Trophoblast cell (in vitro differentiated cells and primary cell): ENCODE measurements at regions not wholly inside any gene's neighbourhood (a gene's known extent, or its start where the extent isn't known, plus 50 kb on each side); places are given as distances from the start of the nearest gene placed in this dataset.

Experiments used
- DNase-seq, 2 donors: peaks; one replicate each; pipeline ENCODE4 v3.0.0-alpha.2; 2016
- H2AFZ ChIP-seq: 2 replicates; pipeline ENCODE4 v1.6.1; 2013; ENCODE audit warnings: low read length, moderate library complexity, mild to moderate bottlenecking; ENCODE audit not compliant: insufficient read depth, poor library complexity
- H2AK5ac ChIP-seq: 2 replicates; pipeline ENCODE4 v1.6.1; 2013; ENCODE audit warnings: mild to moderate bottlenecking, low read length
- H2BK120ac ChIP-seq: 2 replicates; pipeline ENCODE4 v1.6.1; 2013; ENCODE audit warnings: low read length, mild to moderate bottlenecking, moderate library complexity; ENCODE audit not compliant: insufficient read depth, poor library complexity
- H2BK12ac ChIP-seq: 2 replicates; pipeline ENCODE4 v1.6.1; 2013; ENCODE audit warnings: mild to moderate bottlenecking, low read length, moderate library complexity
- H2BK5ac ChIP-seq: 2 replicates; pipeline ENCODE4 v1.6.1; 2013; ENCODE audit warnings: low read length, low read depth, moderate library complexity, mild to moderate bottlenecking; ENCODE audit not compliant: poor library complexity
- H3K14ac ChIP-seq: 2 replicates; pipeline ENCODE4 v1.6.1; 2013; ENCODE audit warnings: mild to moderate bottlenecking, low read length
- H3K18ac ChIP-seq: 2 replicates; pipeline ENCODE4 v1.6.1; 2013; ENCODE audit warnings: mild to moderate bottlenecking, low read length
- H3K23ac ChIP-seq: 2 replicates; pipeline ENCODE4 v1.6.1; 2013; ENCODE audit warnings: low read length
- H3K27ac ChIP-seq: 2 replicates; pipeline ENCODE4 v1.5.1; 2013; ENCODE audit warnings: low read depth, mild to moderate bottlenecking, inconsistent platforms, low read length, moderate library complexity
- H3K27me3 ChIP-seq: 2 replicates; pipeline ENCODE4 v1.6.1; 2013; ENCODE audit warnings: inconsistent platforms, mild to moderate bottlenecking, low read length, moderate library complexity; ENCODE audit not compliant: insufficient read depth
- H3K36me3 ChIP-seq, 2 experiments: 1 replicate in 1 of 2; 2 replicates in 1 of 2; pipeline ENCODE4 v1.6.1; 2013; ENCODE audit warnings: low read length in 2 of 2, mild to moderate bottlenecking in 2 of 2, moderate library complexity in 1 of 2; ENCODE audit not compliant: insufficient read depth in 2 of 2, control insufficient read depth in 1 of 2
- H3K4ac ChIP-seq: 2 replicates; pipeline ENCODE4 v1.6.1; 2013; ENCODE audit warnings: low read depth, mild to moderate bottlenecking, low read length, moderate library complexity
- H3K4me1 ChIP-seq, 2 experiments: 1 replicate in 1 of 2; 2 replicates in 1 of 2; pipeline ENCODE4 v1.6.1; 2013; ENCODE audit warnings: low read length in 2 of 2, mild to moderate bottlenecking in 2 of 2, moderate library complexity in 1 of 2; ENCODE audit not compliant: insufficient read depth in 2 of 2, control insufficient read depth in 1 of 2
- H3K4me2 ChIP-seq: 2 replicates; pipeline ENCODE4 v1.6.1; 2013; ENCODE audit warnings: inconsistent platforms, mild to moderate bottlenecking, low read length, moderate library complexity
- H3K4me3 ChIP-seq: 2 replicates; pipeline ENCODE4 v1.5.1; 2013; ENCODE audit warnings: mild to moderate bottlenecking, low read depth, low read length, inconsistent platforms
- H3K79me1 ChIP-seq: one replicate; pipeline ENCODE4 v1.6.1; 2013; ENCODE audit warnings: low read length
- H3K79me2 ChIP-seq: 2 replicates; pipeline ENCODE4 v1.6.1; 2013; ENCODE audit warnings: low read length, mild to moderate bottlenecking; ENCODE audit not compliant: control insufficient read depth, insufficient read depth, poor library complexity
- H3K9ac ChIP-seq: 2 replicates; pipeline ENCODE4 v1.6.1; 2013; ENCODE audit warnings: mild to moderate bottlenecking, low read length
- H3K9me3 ChIP-seq: 2 replicates; pipeline ENCODE4 v1.6.1; 2013; ENCODE audit warnings: low read depth, mild to moderate bottlenecking, control low read depth, inconsistent platforms, low read length; ENCODE audit not compliant: insufficient read depth
- H4K12ac ChIP-seq: 2 replicates; pipeline ENCODE4 v1.6.1; 2013; ENCODE audit warnings: low read depth, mild to moderate bottlenecking, low read length, moderate library complexity
- H4K8ac ChIP-seq: 2 replicates; pipeline ENCODE4 v1.6.1; 2013; ENCODE audit warnings: low read depth, mild to moderate bottlenecking, low read length, moderate library complexity
- H4K91ac ChIP-seq: one replicate; pipeline ENCODE4 v1.6.1; 2013; ENCODE audit warnings: low read depth, mild to moderate bottlenecking, low read length, moderate library complexity
- WGBS: extraction: QIAGEN DNeasy Blood & Tissue Kit; methylation state at CpG from one replicate; pipeline ENCODE4 v1.1.7; 2013; ENCODE audit warnings: missing lambda C conversion rate; ENCODE audit not compliant: insufficient read length, insufficient coverage; ENCODE audit errors: extremely low coverage; 5-methylcytosine and 5-hydroxymethylcytosine counted together

DNA sequence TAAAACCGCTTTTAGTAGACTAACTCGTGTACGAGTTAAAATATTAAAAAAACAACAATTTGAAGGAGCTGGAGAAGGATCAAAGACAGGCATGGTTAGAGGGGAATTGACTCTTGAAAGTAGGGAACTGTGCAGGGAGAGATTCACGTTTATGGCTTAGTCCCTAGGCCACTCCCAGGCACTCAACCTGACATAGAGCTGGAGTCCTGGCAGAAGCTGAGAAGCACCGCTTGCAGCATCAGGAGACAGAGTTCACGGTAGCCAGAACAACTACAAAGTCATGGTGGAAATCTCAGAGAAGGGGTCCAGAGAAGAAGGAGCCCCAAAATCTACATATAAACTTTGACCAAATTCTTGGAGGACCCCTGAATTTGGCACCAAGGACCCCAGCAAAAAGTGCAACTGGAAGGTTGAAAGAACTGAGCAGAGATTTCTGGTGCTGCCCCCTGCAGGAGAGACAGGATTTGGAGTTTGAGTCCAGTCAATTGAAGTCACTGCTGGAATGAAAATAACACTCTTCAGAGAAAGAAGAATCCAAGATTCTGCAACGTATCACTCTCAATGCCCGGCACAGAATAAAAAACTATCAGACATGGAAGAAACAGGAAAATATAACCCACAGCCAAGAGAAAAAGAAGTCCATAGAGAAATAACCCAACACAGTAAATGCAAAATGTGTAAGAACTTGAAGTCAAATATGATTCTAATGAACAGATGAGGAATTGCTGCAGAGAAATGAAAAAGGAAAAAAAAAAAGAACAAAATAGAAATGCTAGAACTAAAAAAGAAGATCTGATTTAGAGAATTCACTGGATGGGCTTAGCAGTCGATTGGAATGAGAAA is 493.3 kb upstream of the PODXL start:
- Histone ChIP-seq H4K12ac (no peak overlapping the region), H3K27ac (no peak overlapping the region), H4K91ac (no peak overlapping the region), H3K18ac (no peak overlapping the region), H2BK5ac (no peak overlapping the region), H3K4me2 (no peak overlapping the region), H3K4me3 (no peak overlapping the region), H3K79me2 (no peaks in the 10 kb centered on the region), H3K36me3 (no peaks in the 10 kb centered on the region), H3K79me1 (no peaks in the 10 kb centered on the region), H3K27me3 (no peaks in the 10 kb centered on the region), H3K4me1 (no peaks in the 10 kb centered on the region), H3K14ac (no peak overlapping the region), H4K8ac (no peak overlapping the region), H2BK12ac (no peak overlapping the region), H3K23ac (no peak overlapping the region), H2BK120ac (no peak overlapping the region), H2AFZ (no peak overlapping the region), H3K9me3 (no peaks in the 10 kb centered on the region), H2AK5ac (no peak overlapping the region), H3K9ac (no peak overlapping the region), H3K4ac (no peak overlapping the region)
- no CpG with 5 or more reads among the region's 9 CpGs for WGBS
- peak; percentile 10 to 57 for DNase-seq

DNA sequence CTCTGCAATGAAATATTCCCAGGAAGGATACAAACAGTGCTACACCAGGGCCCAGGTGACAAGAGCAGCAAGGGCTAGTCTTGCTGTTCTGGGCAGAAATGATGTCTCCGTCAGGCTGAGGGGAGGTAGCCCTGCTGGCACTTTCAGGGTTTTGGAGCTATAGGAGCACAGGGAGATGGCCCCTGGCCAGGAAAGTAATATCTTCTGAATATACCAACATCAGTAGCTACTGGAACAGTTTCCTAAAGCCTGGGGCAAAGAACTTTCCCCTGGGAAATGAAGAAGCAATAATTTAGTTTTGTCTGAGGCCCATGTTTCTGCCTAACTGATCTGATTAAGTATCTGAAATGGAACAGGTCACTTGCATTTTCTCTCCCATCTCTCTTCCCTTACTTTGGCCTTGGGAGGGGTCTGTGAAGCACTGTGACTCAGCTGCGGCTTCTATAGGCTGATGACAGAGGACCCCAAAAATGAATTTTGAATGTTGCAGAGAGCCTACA is 489.1 kb upstream of the PODXL start:
- H3K79me1 ChIP-seq: no peaks in the 10 kb centered on the region
- H3K4ac ChIP-seq: no peak overlapping the region
- H2AK5ac ChIP-seq: no peak overlapping the region
- no peak overlapping the region for H3K14ac ChIP-seq
- H3K27me3 ChIP-seq: no peaks in the 10 kb centered on the region
- no peaks in the 10 kb centered on the region for H3K36me3 ChIP-seq
- H3K4me2 ChIP-seq: no peak overlapping the region
- no peak overlapping the region for H3K23ac ChIP-seq
- H3K27ac ChIP-seq: no peak overlapping the region
- H2BK5ac ChIP-seq: no peak overlapping the region
- H2AFZ ChIP-seq: no peak overlapping the region
- H3K79me2 ChIP-seq: no peaks in the 10 kb centered on the region
- no peak overlapping the region for H3K9ac ChIP-seq
- H2BK120ac ChIP-seq: no peak overlapping the region
- no peak overlapping the region for H4K8ac ChIP-seq
- H3K18ac ChIP-seq: no peak overlapping the region
- DNase-seq: no peak
- no peak overlapping the region for H4K12ac ChIP-seq
- H3K9me3 ChIP-seq: no peaks in the 10 kb centered on the region
- no peak overlapping the region for H4K91ac ChIP-seq
- no peak overlapping the region for H2BK12ac ChIP-seq
- H3K4me3 ChIP-seq: no peak overlapping the region
- no CpG with 5 or more reads among the region's 2 CpGs for WGBS
- H3K4me1 ChIP-seq: no peaks in the 10 kb centered on the region

DNA sequence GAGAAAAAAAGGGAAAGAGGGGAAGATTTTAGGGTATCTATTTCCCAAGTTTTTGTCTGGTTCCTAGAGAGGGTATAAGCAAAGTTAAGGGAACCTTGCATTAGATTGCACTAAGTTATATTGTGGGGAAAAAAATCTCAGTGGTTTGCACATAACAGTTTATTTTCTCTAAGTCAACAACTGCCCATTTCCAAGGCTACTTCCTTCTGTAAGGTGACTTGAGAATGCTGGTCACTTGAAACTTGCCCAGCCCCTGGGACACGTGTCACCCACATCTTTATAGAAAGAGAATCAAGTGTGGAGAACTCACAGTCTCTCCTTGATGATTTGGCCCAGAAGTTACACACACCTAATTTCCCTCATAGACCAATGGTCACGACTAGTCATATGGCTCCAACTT is 488.6 kb upstream of the PODXL start:
- H2BK5ac ChIP-seq: no peak overlapping the region
- no peak overlapping the region for H2AFZ ChIP-seq
- H2BK120ac ChIP-seq: no peak overlapping the region
- no peaks in the 10 kb centered on the region for H3K27me3 ChIP-seq
- H2AK5ac ChIP-seq: no peak overlapping the region
- no peak overlapping the region for H3K9ac ChIP-seq
- no peaks in the 10 kb centered on the region for H3K4me1 ChIP-seq
- H3K79me1 ChIP-seq: no peaks in the 10 kb centered on the region
- H2BK12ac ChIP-seq: no peak overlapping the region
- no peaks in the 10 kb centered on the region for H3K9me3 ChIP-seq
- H4K91ac ChIP-seq: no peak overlapping the region
- no peak overlapping the region for H3K14ac ChIP-seq
- no peak overlapping the region for H3K4me3 ChIP-seq
- no peak overlapping the region for H4K8ac ChIP-seq
- H3K27ac ChIP-seq: no peak overlapping the region
- H3K23ac ChIP-seq: no peak overlapping the region
- H3K36me3 ChIP-seq: no peaks in the 10 kb centered on the region
- no peak overlapping the region for H3K4me2 ChIP-seq
- H3K79me2 ChIP-seq: no peaks in the 10 kb centered on the region
- no peak for DNase-seq
- no peak overlapping the region for H4K12ac ChIP-seq
- WGBS: no CpG with 5 or more reads among the region's 2 CpGs
- no peak overlapping the region for H3K18ac ChIP-seq
- no peak overlapping the region for H3K4ac ChIP-seq

DNA sequence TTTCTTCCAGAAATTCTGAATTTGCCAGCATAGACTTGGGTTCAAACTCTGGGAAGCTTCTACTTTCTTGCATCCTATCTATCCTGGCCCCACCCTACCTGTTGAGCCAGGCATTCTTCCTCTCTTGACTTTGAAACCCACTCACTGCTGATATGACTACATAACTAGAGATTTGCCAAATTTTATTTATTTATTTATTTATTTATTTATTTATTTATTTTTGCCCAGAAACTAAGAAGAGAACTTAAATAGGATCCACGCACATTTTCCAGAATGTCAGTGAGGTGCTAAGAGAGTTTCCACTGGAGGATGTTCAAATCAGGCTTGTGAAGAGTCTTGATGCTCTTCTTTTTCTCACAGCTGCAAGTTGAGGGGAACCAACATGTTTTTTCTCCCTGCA is 487.8 kb upstream of the PODXL start:
- Histone ChIP-seq H3K4ac (no peak overlapping the region), H3K79me2 (no peaks in the 10 kb centered on the region), H2BK5ac (no peak overlapping the region), H3K14ac (no peak overlapping the region), H3K4me2 (no peak overlapping the region), H3K36me3 (no peaks in the 10 kb centered on the region), H3K27me3 (no peaks in the 10 kb centered on the region), H2BK12ac (no peak overlapping the region), H4K8ac (no peak overlapping the region), H3K4me3 (no peak overlapping the region), H2BK120ac (no peak overlapping the region), H3K79me1 (no peaks in the 10 kb centered on the region), H3K18ac (no peak overlapping the region), H3K4me1 (no peaks in the 10 kb centered on the region), H3K9me3 (no peaks in the 10 kb centered on the region), H4K12ac (no peak overlapping the region), H3K23ac (no peak overlapping the region), H2AK5ac (no peak overlapping the region), H3K27ac (no peak overlapping the region), H3K9ac (no peak overlapping the region), H4K91ac (no peak overlapping the region), H2AFZ (no peak overlapping the region)
- WGBS: no CpG with 5 or more reads among the region's 1 CpG
- DNase-seq: no peak
